Ovary (tissue), 7 donors: ENCODE measurements at regions not wholly inside any gene's neighbourhood (a gene's known extent, or its start where the extent isn't known, plus 50 kb on each side); places are given as distances from the start of the nearest gene placed in this dataset.
"Not testable (repeated sequence)": the region's sequence is repeated elsewhere in the genome, so short reads cannot be mapped to it uniquely, and the experiment has no call there.

ENCODE experiments used
- DNase-seq, 5 donors: peaks; one replicate each; pipeline ENCODE4 v3.0.0-alpha.2; 2019 to 2020
- H3K27ac ChIP-seq, 2 donors: fragments of 200-600 bp; one replicate each; pipeline versions ENCODE4 v1.5.1 to v1.8.0; 2019 to 2022
- H3K27me3 ChIP-seq: fragments of 200-600 bp; one replicate; pipeline ENCODE4 v1.8.0; 2022
- H3K36me3 ChIP-seq: fragments of 200-600 bp; sonication (generic); one replicate; pipeline ENCODE4 v1.5.1; 2019
- H3K4me1 ChIP-seq: one replicate; pipeline ENCODE4 v1.8.1; 2013; ENCODE audit warnings: mild to moderate bottlenecking, moderate library complexity; ENCODE audit not compliant: insufficient read depth
- H3K4me3 ChIP-seq: fragments of 200-600 bp; sonication (generic); one replicate; pipeline ENCODE4 v1.5.1; 2017
- H3K9me3 ChIP-seq, 2 donors: fragments of 200-600 bp in 1 of 2; sonication (generic) in 1 of 2; one replicate each; pipeline versions ENCODE4 v1.5.1 to v1.8.1; 2013 to 2019; ENCODE audit warnings: mild to moderate bottlenecking in 1 of 2, moderate library complexity in 1 of 2
- EP300 ChIP-seq: sonication (generic); formaldehyde crosslinking; IDR thresholded peaks from one replicate; pipeline ENCODE4 v1.6.1; 2017; ENCODE audit warnings: antibody characterized with exemption
- POLR2A ChIP-seq: fragments of 450-650 bp; IDR thresholded peaks from one replicate; pipeline ENCODE4 v1.6.1; 2017; ENCODE audit warnings: antibody characterized with exemption, mild to moderate bottlenecking, moderate library complexity
- WGBS, 3 donors: extraction: QIAGEN DNeasy Blood & Tissue Kit in 1 of 3; methylation state at CpG; one replicate each; pipeline versions ENCODE4 v1.1.5 to v1.1.7; 2013 to 2017; 5-methylcytosine and 5-hydroxymethylcytosine counted together
- intact Hi-C, 4 donors: fragments of 100-400 bp; cut with DNase I; formaldehyde crosslinking; loops; one replicate each; pipeline versions ENCODE4 v1.11.0 to v1.15.1; 2022 to 2023
- TF ChIP-seq, protein P1 (sequence below), 3 donors: fragments of 450-650 bp in 2 of 3; fragments of 200-600 bp in 1 of 3; IDR thresholded peaks; one replicate each; pipeline versions ENCODE4 v1.5.1 to v1.8.0; 2016 to 2022; ENCODE audit warnings: antibody characterized with exemption in 3 of 3, mild to moderate bottlenecking in 1 of 3
- donor health status: DM: no; HTN: no; CAD: no; lungs with moderate emphysema.
- donor health status: DM: no; HTN: no; CAD: no.
- donor health status: Bipolar disorder and iron deficiency.
- donor health status: DM: no; HTN: no; CAD: no.
- donor health status: DM: yes; HTN: yes; CAD: no.

DNA sequence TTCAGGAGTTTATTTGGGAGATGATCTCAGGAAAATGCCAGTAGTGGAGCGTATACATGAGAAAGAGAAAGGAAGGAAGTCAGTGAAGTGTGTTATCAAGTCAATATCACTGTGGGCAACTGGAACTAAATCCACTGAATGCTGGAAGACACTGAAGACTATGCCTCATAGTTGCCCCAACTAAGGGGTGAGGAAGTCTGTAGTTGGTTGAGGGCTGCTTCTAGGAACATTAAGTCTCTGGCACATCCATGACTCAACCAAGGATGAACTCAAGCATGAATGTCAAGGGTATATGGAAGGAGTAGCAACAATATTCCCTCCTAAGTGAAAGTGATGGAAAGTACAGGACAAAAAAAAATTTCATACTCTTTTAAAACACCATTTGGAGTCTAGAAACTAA, 167.9 kb downstream of the MAGEB17 start:
- H3K27me3 ChIP-seq: no peaks in the 10 kb centered on the region
- no peak overlapping the region for H3K27ac ChIP-seq
- DNase-seq: no peak
- TF ChIP-seq POLR2A: no peak
- TF ChIP-seq, protein P1, sequence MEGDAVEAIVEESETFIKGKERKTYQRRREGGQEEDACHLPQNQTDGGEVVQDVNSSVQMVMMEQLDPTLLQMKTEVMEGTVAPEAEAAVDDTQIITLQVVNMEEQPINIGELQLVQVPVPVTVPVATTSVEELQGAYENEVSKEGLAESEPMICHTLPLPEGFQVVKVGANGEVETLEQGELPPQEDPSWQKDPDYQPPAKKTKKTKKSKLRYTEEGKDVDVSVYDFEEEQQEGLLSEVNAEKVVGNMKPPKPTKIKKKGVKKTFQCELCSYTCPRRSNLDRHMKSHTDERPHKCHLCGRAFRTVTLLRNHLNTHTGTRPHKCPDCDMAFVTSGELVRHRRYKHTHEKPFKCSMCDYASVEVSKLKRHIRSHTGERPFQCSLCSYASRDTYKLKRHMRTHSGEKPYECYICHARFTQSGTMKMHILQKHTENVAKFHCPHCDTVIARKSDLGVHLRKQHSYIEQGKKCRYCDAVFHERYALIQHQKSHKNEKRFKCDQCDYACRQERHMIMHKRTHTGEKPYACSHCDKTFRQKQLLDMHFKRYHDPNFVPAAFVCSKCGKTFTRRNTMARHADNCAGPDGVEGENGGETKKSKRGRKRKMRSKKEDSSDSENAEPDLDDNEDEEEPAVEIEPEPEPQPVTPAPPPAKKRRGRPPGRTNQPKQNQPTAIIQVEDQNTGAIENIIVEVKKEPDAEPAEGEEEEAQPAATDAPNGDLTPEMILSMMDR (IDR thresholded peaks at IDR 0.05): no peak
- no peak for TF ChIP-seq EP300
- H3K36me3 ChIP-seq: no peaks in the 10 kb centered on the region
- H3K4me3 ChIP-seq: no peak overlapping the region
- 77 to 87% (median 80%) methylated on average over 1 of the region's 1 CpG for WGBS, 3 donors
- intact Hi-C loops: no loop called here
- H3K4me1 ChIP-seq: no peaks in the 10 kb centered on the region
- no peaks in the 10 kb centered on the region for H3K9me3 ChIP-seq

- Histone ChIP-seq H3K4me3 (no peak overlapping the region), H3K4me1 (no peaks in the 10 kb centered on the region), H3K27ac (no peak overlapping the region), H3K36me3 (no peaks in the 10 kb centered on the region), H3K9me3 (no peaks in the 10 kb centered on the region), H3K27me3 (no peaks in the 10 kb centered on the region)
- TF ChIP-seq POLR2A (no peak), EP300 (no peak)
- TF ChIP-seq, protein P1 (IDR thresholded peaks at IDR 0.05): no peak
- DNase-seq: no peak
- intact Hi-C loops: no loop called here
- 76 to 90% (median 83%) methylated on average over 4 of the region's 4 CpGs for WGBS, 3 donors
These were observed 180.8 kb downstream of the MAGEB17 start for GRCh38 chrX:16347968-16348670.

- no peaks in the 10 kb centered on the region for H3K9me3 ChIP-seq
- DNase-seq: no peak
- no peaks in the 10 kb centered on the region for H3K36me3 ChIP-seq
- H3K4me3 ChIP-seq: no peak overlapping the region
- no peak overlapping the region for H3K27ac ChIP-seq
- no peaks in the 10 kb centered on the region for H3K4me1 ChIP-seq
- intact Hi-C loops: no loop called here
- TF ChIP-seq POLR2A (no peak), EP300 (no peak)
- TF ChIP-seq, protein P1 (IDR thresholded peaks at IDR 0.05): no peak
- no peaks in the 10 kb centered on the region for H3K27me3 ChIP-seq
These were observed 190.6 kb downstream of the MAGEB17 start for GRCh38 chrX:16357902-16358301.

DNA sequence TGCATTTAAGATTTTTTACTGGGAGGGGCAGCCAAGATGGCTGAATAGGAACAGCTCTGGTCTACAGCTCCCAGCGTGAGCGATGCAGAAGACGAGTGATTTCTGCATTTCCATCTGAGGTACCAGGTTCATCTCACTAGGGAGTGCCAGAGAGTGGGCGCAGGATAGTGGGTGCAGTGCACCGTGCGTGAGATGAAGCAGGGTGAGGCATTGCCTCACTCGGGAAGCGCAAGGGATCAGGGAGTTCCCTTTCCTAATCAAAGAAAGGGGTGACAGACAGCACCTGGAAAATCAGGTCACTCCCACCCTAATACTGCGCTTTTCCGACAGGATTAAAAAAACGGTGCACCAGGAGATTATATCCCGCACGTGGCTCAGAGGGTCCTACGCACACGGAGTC, 192.8 kb downstream of the MAGEB17 start:
- intact Hi-C loops, DNase-seq, H3K27me3 ChIP-seq, H3K4me1 ChIP-seq, H3K9me3 ChIP-seq, H3K27ac ChIP-seq, H3K36me3 ChIP-seq, H3K4me3 ChIP-seq: not testable (repeated sequence)
- 93 to 94% (median 93%) methylated on average over 15 of the region's 15 CpGs for WGBS, 3 donors

- WGBS, 3 donors: 55 to 72% (median 57%) methylated on average over 2 of the region's 2 CpGs
- Histone ChIP-seq H3K4me1 (peaks cover 2% of the 10 kb centered on the region), H3K36me3 (no peaks in the 10 kb centered on the region), H3K9me3 (no peaks in the 10 kb centered on the region), H3K27me3 (no peaks in the 10 kb centered on the region), H3K4me3 (no peak overlapping the region), H3K27ac (no peak overlapping the region)
- no peak for TF ChIP-seq EP300
- no peak for TF ChIP-seq POLR2A
- TF ChIP-seq, protein P1 (IDR thresholded peaks at IDR 0.05): no peak
- intact Hi-C loops: no loop called here
- DNase-seq: no peak
These were observed 201.4 kb downstream of the MAGEB17 start for GRCh38 chrX:16368696-16369095.
